Ovary (tissue), 3 donors: ENCODE measurements at regions not wholly inside any gene's neighbourhood (a gene's known extent, or its start where the extent isn't known, plus 50 kb on each side); places are given as distances from the start of the nearest gene placed in this dataset.

Source experiments
- EP300 ChIP-seq: sonication (generic); formaldehyde crosslinking; IDR thresholded peaks from one replicate; pipeline ENCODE4 v1.6.1; 2017; ENCODE audit warnings: antibody characterized with exemption
- POLR2A ChIP-seq: fragments of 450-650 bp; IDR thresholded peaks from one replicate; pipeline ENCODE4 v1.6.1; 2017; ENCODE audit warnings: antibody characterized with exemption, mild to moderate bottlenecking, moderate library complexity
- TF ChIP-seq, protein P1 (sequence below), 3 donors: fragments of 450-650 bp in 2 of 3; fragments of 200-600 bp in 1 of 3; IDR thresholded peaks; one replicate each; pipeline versions ENCODE4 v1.5.1 to v1.8.0; 2016 to 2022; ENCODE audit warnings: antibody characterized with exemption in 3 of 3, mild to moderate bottlenecking in 1 of 3
- donor health status: DM: no; HTN: no; CAD: no.

GRCh38 chr6:165991341-165991740 lies 176.3 kb downstream of the TBXT start:
- TF ChIP-seq POLR2A (no peak), EP300 (no peak)
- TF ChIP-seq, protein P1, sequence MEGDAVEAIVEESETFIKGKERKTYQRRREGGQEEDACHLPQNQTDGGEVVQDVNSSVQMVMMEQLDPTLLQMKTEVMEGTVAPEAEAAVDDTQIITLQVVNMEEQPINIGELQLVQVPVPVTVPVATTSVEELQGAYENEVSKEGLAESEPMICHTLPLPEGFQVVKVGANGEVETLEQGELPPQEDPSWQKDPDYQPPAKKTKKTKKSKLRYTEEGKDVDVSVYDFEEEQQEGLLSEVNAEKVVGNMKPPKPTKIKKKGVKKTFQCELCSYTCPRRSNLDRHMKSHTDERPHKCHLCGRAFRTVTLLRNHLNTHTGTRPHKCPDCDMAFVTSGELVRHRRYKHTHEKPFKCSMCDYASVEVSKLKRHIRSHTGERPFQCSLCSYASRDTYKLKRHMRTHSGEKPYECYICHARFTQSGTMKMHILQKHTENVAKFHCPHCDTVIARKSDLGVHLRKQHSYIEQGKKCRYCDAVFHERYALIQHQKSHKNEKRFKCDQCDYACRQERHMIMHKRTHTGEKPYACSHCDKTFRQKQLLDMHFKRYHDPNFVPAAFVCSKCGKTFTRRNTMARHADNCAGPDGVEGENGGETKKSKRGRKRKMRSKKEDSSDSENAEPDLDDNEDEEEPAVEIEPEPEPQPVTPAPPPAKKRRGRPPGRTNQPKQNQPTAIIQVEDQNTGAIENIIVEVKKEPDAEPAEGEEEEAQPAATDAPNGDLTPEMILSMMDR (IDR thresholded peaks at IDR 0.05), result no peak
